Peyer's patch (tissue), 4 donors: ENCODE measurements at regions not wholly inside any gene's neighbourhood (a gene's known extent, or its start where the extent isn't known, plus 50 kb on each side); places are given as distances from the start of the nearest gene placed in this dataset.

ENCODE experiments used
- DNase-seq, 3 donors: peaks; one replicate each; pipeline ENCODE4 v3.0.0-alpha.2; 2017 to 2019
- H3K27ac ChIP-seq, 4 donors: fragments of 200-600 bp; sonication (generic); one replicate each; pipeline ENCODE4 v1.5.1; 2016 to 2019
- H3K27me3 ChIP-seq, 2 donors: fragments of 200-600 bp; sonication (generic); one replicate each; pipeline ENCODE4 v1.5.1; 2019
- H3K36me3 ChIP-seq, 3 donors: fragments of 200-600 bp; sonication (generic); one replicate each; pipeline ENCODE4 v1.5.1; 2016 to 2019
- H3K4me1 ChIP-seq, 4 donors: fragments of 200-600 bp; sonication (generic); one replicate each; pipeline ENCODE4 v1.5.1; 2016 to 2019
- H3K4me3 ChIP-seq, 4 donors: fragments of 200-600 bp; sonication (generic); 1 replicate in 3 of 4; 2 replicates in 1 of 4; pipeline ENCODE4 v1.5.1; 2016 to 2019; ENCODE audit warnings: mild to moderate bottlenecking in 1 of 4
- H3K9me3 ChIP-seq, 4 donors: fragments of 200-600 bp; sonication (generic); one replicate each; pipeline ENCODE4 v1.5.1; 2016 to 2019; ENCODE audit warnings: mild to moderate bottlenecking in 1 of 4
- CTCF ChIP-seq, 6 experiments: fragments of 450-650 bp in 4 of 6; fragments of 200-600 bp in 2 of 6; sonication (generic) in 1 of 6; IDR thresholded peaks; one replicate each; pipeline ENCODE4 v1.5.1; 2017 to 2019; ENCODE audit warnings: antibody characterized with exemption in 6 of 6, mild to moderate bottlenecking in 3 of 6, moderate library complexity in 1 of 6
- POLR2A ChIP-seq, 2 donors: fragments of 450-650 bp; IDR thresholded peaks; one replicate each; pipeline ENCODE4 v1.5.1; 2017; ENCODE audit warnings: antibody characterized with exemption in 2 of 2, mild to moderate bottlenecking in 2 of 2, moderate library complexity in 2 of 2

- Histone ChIP-seq H3K4me1 (peaks cover 0 to 26% (median 10%) of the 10 kb centered on the region in 4 donors), H3K9me3 (no peaks in the 10 kb centered on the region), H3K4me3 (no peak overlapping the region), H3K36me3 (peaks cover 0 to 3% (median 0%) of the 10 kb centered on the region in 3 donors), H3K27me3 (no peaks in the 10 kb centered on the region), H3K27ac (peak overlapping the region in 2 of 4 donors; percentile 70 to 78)
- TF ChIP-seq CTCF (IDR thresholded peaks at IDR 0.05) (no peak), POLR2A (IDR thresholded peaks at IDR 0.05) (no peak)
- DNase-seq: peak in 1 of 3 donors; percentile 17
These were observed 61.2 kb upstream of the PRDX6 start for GRCh38 chr1:173415905-173416450.

- Histone ChIP-seq H3K27me3 (no peaks in the 10 kb centered on the region), H3K4me1 (peaks cover 0 to 25% (median 10%) of the 10 kb centered on the region in 4 donors), H3K36me3 (peaks cover 0 to 3% (median 0%) of the 10 kb centered on the region in 3 donors), H3K4me3 (no peak overlapping the region), H3K27ac (peak overlapping the region in 2 of 4 donors; percentile 0 to 78), H3K9me3 (no peaks in the 10 kb centered on the region)
- DNase-seq: peak in 1 of 3 donors; percentile 26
- TF ChIP-seq CTCF (IDR thresholded peaks at IDR 0.05) (no peak), POLR2A (IDR thresholded peaks at IDR 0.05) (no peak)
These were observed 59.6 kb upstream of the PRDX6 start for GRCh38 chr1:173417563-173417962.

DNA sequence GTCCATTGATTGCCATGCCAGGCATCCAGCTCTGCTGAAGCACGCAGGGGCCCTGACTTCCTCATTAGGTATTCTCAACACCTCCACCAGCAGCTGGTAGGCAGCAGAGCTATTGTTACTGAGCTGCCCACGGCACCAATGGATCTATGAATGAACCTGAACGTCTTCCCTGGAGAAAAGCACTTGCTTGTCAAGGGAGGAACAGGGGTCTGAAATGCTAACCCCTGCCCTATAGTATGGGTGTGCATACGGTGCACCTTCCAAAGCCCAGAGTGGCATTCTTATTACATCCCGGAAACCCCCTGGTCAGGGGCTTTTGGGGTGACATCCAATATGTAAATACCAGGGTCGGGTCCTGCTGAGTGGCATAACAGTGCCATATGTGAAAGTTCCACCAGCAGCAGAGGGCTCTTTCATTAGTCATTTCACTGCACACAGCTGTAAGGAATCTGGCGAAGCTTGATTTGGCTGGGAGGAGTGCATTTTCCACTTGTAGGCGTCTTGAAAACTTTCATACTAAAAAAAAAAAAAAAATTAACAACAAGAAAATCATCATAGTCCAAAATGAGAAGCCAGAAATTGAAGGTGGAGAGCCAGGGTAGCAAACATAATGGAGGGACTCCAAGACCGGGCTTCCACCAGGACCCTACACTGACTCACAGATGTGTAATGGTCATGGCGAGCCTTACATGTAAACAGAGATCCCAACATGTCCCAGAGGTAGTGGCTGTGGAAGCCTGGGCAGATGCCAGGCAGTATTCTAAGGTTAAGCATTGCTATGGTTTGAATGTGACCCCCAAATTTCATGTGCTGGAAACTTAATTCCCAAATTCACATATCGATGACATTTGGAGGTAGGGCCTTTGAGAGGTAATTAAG, 58.8 kb upstream of the PRDX6 start:
- peaks cover 0 to 22% (median 10%) of the 10 kb centered on the region in 4 donors for H3K4me1 ChIP-seq
- peak overlapping the region in 2 of 4 donors; percentile 0 to 78 for H3K27ac ChIP-seq
- no peaks in the 10 kb centered on the region for H3K27me3 ChIP-seq
- DNase-seq: peak in 2 of 3 donors; percentile 67 to 68
- H3K9me3 ChIP-seq: no peaks in the 10 kb centered on the region
- peaks cover 0 to 3% (median 0%) of the 10 kb centered on the region in 3 donors for H3K36me3 ChIP-seq
- no peak overlapping the region for H3K4me3 ChIP-seq
- TF ChIP-seq CTCF (IDR thresholded peaks at IDR 0.05) (no peak), POLR2A (IDR thresholded peaks at IDR 0.05) (no peak)

GRCh38 chr1:173420330-173420806, 56.8 kb upstream of the PRDX6 start:
- H3K27ac ChIP-seq: no peak overlapping the region
- H3K4me1 ChIP-seq: peaks cover 0 to 8% (median 3%) of the 10 kb centered on the region in 4 donors
- peak in 2 of 3 donors; percentile 38 to 74 for DNase-seq
- TF ChIP-seq POLR2A (IDR thresholded peaks at IDR 0.05) (no peak), CTCF (IDR thresholded peaks at IDR 0.05) (peak; percentile 88 to 95 (median 90))
- H3K36me3 ChIP-seq: peaks cover 0 to 3% (median 0%) of the 10 kb centered on the region in 3 donors
- no peak overlapping the region for H3K4me3 ChIP-seq
- H3K9me3 ChIP-seq: no peaks in the 10 kb centered on the region
- H3K27me3 ChIP-seq: no peaks in the 10 kb centered on the region

GRCh38 chr1:173421286-173421685, 55.8 kb upstream of the PRDX6 start:
- DNase-seq: no peak
- Histone ChIP-seq H3K4me3 (no peak overlapping the region), H3K27ac (no peak overlapping the region), H3K36me3 (peaks cover 0 to 3% (median 0%) of the 10 kb centered on the region in 3 donors), H3K27me3 (no peaks in the 10 kb centered on the region), H3K4me1 (peaks cover 0 to 4% (median 0%) of the 10 kb centered on the region in 4 donors), H3K9me3 (no peaks in the 10 kb centered on the region)
- TF ChIP-seq POLR2A (IDR thresholded peaks at IDR 0.05): no peak
- no peak for TF ChIP-seq CTCF (IDR thresholded peaks at IDR 0.05)
